Activated T-cell treated with anti-CD3 and anti-CD28 coated beads, Interleukin-2, amount 50 U/mL, for 48 hours (primary cell): ENCODE measurements at regions not wholly inside any gene's neighbourhood (a gene's known extent, or its start where the extent isn't known, plus 50 kb on each side); places are given as distances from the start of the nearest gene placed in this dataset.

Source experiments
- DNase-seq, 2 experiments: peaks; one replicate each; pipeline ENCODE4 v3.0.0-alpha.2; 2020

DNA sequence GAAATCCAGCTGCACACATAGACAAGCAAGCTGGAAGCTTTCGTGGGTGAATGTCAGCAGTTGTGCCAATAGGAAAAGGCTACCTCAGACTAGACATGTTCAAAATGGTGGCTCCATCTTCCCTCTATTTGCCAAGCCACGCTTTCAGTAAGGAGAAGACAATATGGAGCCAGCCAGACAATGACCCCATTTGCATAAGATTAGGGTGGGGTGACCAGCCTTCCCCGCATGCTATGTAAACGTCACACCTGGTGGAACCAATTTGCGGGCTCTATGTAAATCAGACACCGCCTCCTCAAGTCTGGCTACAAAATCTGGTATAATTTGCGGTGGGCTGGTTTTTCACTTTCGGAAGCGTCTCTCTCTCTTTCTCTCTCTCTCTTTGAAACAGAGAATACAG is 297.4 kb upstream of the PCDH15 start:
- no peak for DNase-seq

DNA sequence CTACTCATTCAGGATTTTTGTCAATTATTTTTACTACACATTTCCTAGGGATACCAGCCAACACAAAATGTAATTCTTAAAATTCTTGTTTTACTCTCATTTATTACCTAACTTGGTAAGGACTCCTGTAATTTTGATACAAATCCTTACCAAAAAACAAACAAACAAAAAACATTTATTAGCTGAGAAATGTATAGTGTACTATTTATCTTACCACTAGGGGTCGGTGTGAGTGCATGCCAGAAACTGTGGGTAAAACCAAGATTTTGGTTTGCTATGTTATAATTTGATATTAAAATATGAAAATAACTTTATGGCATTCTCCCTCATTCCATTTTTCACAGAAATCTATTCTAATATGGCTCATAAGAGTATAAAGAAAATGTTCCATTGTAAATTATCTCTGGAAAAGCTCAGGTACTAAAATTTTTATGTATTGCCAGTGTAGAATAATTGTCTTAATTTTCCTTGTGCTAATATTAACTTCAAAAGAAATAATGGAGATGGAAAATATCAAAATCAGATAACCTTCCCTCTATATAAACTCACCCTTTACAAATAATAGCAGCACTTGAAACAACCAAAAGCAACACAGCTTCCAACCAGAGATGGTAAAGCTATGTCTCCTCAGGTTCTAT is 290.8 kb upstream of the PCDH15 start:
- DNase-seq, result no peak

DNA sequence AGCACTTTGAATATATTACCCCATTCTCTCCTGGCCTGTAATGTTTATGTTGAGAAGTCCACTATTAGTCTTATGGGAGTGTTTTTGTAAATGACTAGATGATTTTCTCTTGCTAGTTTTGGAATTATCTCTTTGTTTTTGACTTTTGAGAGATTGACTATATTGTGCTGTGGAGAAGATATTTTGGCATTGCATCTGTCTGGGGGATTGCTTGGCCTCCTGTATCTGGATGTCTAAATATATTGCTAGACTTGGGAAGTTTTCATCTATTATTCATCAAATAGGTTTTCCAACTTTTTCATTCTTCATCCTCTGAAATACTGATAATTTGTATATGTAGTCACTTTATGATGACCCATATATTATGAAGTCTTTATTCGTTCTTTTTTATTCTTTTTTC is 277.1 kb upstream of the PCDH15 start:
- no peak for DNase-seq

DNA sequence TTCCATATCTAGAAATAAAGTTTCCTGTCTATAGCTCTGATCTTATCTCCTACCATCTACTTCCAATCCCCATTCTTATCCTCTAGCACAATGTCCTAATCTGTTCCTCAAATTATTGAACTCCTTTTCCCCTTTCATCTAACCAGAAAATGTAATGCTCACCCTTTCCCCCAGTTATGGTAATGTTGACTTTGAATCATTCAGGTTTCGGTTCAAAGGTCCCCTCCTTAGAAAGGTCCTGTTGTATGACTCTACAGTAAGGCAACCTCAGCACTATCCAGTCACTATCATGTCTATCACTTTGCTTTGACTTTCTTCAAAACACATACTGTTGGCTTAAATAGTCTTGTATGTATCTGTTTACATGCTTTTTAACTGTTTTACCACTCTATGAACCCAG is 264.2 kb upstream of the PCDH15 start:
- DNase-seq, result no peak

DNA sequence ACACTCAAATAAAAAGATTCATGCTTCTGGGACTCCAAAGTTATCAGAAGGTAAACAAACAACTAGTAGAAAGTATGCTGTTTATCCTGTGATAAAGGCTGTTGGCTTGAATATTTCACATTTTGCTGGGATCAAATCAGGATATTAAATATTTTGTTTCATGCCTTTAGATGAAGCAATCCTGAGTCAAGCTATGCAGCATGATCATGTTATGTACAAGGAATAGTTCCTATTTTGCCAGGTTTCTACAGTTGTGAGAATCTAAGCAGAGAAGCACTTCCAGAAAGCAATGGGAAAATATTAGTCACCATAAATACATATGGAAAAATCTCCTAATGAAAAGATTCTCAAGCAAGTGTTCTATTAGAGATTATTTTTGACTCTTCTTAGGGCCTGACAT is 262.8 kb upstream of the PCDH15 start:
- DNase-seq, result no peak

DNA sequence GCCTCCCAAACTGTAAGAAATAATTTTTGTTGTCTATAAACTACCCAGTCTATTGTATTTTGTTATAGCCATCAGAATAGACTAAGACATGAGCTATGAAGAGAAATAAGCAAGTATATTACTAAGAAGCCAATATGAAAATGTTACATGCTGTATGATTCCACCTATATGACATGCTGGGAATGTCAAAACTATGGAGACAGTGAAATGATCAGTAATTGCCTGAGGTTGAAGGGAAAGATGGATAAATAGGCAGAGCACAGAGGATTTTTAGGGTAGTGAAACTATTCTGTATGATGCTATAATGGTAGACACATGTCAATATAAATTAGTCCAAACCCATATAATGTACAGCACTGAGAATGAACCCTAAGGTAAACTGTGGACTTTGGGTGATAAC is 261.3 kb upstream of the PCDH15 start:
- no peak for DNase-seq

DNA sequence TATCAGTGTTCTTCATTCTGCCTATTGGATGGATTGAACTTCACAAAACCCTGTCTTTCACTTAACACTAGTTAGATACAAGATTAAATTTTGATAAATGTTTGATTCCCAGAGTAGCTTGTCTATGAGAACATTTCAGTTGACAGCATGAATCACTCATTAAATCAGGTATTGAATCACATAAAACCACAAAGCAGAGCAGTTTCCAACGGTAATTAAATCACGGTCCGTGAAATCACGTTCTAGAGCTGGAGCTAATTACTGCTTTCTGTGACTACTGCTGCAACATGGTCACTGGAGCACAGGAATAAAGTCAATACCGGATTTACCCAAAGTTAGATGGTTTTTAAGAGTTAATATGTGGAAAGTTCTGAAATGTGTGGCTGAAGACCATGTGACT is 257.8 kb upstream of the PCDH15 start:
- no peak for DNase-seq

DNA sequence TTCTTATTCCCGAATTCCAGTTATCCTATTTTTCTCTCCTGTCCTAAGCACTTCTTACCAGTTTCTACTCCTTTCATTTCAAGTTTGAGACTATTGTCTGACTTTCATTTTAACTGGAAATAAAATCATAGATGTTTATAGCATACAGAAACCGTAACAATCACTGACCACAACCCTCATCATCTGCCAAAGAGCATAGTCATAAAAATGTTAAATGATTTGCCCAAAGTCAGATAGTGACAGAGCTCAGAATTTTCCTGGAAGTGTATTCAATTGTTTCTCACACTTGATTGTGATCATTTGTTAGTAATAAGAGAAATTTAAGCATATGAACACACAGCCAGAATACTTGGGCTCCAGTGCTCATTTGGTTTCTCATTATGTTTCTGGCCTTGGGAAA is 250.5 kb upstream of the PCDH15 start:
- no peak for DNase-seq

DNA sequence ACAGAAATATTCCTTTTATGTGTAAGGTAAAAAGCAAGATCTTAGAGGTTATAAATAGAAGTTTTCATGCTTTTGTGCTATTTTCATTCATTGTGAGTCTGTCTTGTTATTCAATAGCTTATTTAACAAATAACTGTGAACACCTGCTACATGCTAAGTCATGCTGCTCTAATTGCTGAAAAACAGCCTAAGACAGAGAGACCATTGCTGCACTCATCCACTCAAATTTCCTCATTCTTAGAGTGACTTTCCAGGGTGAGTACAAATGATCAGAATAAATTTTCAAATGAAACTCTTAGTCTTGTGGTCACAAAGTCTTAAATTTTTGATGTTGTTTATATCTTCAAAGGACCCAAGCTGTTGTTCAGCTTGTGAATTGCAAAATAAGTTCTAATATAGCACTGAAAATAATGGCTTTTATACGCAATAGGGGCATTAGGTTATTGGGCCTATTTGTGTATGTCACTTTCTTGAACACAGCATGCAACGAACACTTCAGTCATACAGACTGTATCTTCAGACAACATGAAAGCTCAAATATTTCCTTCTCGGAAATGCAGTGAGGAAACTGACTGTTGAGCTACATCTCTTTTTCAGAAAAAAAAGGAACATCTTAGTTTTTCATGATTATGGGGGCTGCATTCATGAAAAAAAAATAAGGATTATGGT is 247.9 kb upstream of the PCDH15 start:
- no peak for DNase-seq

DNA sequence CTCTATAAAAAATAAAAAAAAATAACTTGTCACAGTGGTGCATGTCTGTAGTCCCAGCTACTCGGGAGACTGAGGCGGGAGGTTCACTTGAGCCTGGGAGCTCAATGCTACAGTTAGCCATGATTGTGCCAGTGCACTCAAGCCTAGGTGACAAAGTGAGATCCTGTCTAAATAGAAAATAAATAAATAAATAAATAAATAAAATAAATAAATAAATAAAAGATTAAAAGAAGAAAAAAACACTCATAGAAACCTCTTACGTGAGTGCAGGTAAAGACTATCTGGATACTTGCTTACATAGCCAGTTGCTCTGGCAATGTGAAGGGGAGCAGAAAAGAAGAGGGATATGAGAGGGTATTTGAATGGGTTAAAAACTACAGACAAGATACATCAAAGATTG is 242.5 kb upstream of the PCDH15 start:
- DNase-seq, result no peak

DNA sequence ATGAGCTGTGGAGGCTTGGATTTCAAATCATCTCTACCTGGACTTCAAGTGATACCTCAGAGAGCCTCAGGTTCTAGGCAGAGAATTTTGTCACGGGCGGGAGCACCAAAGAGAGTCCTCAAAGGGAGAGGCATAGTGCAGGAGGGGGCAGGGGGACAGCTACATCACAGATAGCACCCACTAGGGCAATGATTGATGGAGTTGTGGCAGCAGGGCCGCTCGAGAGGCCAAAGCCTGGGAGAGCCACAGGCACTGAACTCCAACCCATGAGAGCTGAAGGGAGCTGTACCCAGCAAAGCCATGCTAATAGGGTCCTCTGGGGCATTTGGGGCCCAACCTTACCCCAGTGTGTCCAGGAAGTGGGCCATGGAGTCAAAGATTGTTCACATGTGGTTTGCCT is 232.0 kb upstream of the PCDH15 start:
- no peak for DNase-seq

DNA sequence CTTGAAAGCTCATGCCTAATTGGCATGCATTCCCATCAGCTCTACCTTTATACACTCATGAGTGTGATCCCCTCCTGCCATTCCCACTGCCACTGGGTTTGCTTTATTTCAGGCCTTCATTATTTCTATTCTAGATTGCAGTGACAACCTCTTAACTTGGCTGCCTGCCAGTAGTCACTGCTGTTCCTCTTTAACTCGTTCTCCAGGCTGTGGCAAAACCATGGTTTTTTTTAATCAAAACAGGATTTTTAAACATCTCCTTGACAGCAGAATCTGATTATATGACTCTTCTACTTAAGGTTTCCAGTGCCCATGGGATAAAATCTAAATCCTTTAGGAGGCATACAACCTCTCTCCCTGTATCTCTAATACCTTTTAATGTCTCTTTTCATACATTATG is 223.7 kb upstream of the PCDH15 start:
- DNase-seq, result no peak

DNA sequence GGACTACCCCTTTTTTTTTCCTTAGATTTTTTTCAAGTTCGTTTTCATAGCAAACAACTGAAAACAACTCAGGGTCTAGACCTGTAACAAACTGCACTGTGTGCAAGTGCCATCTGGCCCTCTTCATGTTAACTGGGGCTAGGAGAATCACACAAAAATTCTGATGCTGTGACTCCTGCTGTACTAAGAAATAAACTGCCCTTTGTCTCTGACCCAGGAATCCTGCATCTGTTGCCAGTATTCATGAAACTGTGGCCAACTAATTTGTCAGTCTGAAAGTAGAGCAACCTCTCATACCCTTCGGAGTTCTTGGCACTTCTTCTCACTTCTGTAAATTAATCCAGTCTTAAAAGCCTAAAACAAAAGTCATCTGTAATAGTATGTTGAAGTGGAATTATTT is 218.4 kb upstream of the PCDH15 start:
- DNase-seq, result no peak

DNA sequence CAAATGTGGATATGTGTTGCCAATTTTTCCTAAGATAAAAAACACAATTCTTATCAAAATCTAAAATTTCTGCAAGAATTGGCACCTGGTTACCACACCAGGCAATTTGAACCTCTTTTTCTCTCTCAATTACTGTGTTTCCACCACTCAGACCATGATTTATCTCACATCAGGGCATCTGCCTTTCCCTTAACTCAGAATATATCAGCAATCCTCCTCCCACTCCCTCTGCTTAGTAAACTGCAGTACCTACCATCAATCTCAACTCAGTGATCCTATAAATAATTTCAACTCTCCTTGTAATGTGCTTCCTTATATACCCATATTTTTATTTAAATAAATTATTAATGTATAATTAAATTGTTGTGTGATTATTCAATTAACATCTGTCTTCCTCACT is 212.3 kb upstream of the PCDH15 start:
- DNase-seq, result no peak

DNA sequence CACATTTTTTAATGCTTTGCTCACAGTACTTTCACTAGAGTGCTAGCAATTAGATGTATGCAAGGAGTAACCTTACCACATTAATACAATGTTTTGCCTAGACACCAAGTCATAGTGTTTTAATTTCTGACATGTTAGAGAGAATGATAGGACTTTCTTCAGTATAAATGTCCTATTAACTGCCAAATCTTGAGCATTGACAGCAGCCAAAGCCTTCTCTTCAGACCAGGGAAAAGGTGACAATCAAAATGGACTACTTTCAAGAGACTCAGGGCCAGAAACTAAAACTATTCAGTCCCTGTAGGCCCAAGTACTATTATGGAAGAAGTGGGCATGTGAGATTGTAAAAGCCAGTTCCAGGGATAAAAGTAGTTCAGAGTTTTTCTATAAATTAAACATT is 201.4 kb upstream of the PCDH15 start:
- no peak for DNase-seq

DNA sequence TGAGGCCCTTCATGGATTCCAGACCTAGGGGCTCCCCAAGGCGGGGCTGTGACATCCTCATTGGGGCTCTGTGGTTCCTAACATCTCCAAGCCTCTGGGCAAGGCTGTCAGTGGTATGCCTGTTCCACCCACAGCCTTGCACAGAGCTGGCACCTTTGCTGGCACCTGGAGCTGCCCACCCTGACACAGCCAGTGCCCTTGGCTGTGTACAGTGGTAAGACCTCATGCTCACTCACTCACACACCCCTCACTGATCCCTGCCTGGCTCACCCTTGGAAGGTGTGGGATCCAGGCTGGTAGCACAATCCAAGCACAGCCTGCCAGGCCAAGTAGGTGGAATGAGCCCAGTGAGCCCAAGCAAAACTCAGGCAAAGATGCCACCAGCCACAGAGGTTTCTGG is 200.4 kb upstream of the PCDH15 start:
- no peak for DNase-seq

DNA sequence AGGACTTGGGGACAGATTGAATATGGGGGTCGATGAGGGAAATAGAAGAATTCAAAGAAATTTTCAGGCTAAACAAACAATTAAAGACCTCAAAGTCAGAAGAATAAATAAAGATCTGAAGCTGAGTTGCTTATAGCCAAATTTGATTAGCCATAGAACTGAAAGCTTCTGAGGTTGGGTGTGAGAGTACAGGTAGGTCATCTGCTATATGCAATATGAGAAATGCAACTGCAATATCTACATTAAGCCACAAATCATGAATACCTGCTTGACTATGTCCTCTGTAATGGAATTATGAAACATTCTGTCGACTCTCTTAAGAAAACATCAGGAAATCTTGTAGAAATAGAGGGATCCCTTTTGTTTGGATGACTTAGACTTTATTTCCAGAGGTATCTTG is 192.1 kb upstream of the PCDH15 start:
- no peak for DNase-seq

DNA sequence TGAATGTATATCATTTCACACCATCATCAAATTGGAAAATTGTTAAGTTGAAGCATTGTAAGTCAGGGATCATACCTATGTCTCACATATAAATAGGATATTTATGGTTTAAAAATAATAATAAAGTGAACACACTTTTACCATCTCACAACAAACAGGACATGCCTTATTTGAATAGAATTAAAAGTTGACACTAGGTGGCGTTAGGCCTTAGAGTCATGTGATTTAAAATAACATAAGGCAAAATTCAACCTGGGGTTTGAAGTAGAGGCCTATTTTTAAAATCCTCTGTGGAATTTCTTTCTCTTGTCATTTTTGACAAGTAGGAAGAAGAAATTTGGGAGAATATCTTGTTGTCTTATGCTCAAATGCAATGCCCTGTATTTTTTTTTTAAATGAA is 184.7 kb upstream of the PCDH15 start:
- DNase-seq, result no peak

DNA sequence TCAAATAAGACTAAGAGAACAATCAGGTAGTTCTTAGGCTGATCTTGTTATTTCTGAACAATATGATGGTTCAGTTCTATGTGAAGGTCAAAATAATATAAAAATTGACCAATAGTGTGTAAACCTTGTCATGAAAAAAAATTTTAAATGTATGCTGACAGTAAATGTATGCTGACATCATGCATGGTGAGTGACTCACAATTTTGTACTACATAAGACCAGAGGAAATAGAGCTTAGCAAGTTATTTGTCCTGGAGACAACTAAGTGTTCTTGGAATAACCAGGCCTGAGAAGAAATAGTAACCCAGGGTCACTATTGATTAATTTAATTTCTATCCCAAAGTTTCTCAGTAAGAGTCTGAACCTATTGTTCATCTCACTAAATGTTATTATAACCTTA is 182.2 kb upstream of the PCDH15 start:
- no peak for DNase-seq

DNA sequence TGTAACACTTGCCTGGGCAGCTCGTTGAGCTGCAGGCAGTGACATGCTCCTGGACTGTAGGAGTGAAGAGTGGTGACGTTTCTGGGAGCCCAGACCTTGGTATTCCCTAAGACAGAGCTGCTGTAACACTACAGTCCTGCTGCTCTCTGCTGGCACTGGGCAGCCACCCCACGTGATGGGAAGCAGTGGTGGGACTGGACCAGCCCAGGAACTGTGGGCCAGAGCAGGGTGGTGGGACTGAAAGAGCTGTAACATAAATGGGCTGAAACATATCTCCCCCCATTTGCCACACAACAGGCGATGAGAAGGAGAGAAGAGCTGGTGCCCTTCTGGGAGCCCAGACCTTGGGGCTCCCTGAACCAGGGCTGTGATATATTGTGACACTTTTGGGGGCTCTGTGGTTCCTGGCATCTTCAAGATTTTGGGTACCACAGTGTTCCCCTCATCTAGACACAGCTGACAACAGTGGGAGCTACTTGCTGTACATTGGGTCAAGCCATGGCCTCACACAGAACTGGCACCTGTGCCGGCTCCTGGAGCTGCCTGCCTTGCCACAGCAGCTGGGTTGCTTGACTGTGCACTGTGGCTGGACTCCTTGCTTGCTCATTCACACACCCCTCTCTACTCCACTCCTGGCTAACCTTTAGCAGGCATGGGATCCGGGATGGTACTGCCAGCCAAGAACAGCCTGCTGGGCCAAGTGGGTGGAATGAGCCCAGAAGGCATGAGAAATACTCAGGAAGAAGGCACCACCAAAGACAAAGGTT is 161.3 kb upstream of the PCDH15 start:
- no peak for DNase-seq

DNA sequence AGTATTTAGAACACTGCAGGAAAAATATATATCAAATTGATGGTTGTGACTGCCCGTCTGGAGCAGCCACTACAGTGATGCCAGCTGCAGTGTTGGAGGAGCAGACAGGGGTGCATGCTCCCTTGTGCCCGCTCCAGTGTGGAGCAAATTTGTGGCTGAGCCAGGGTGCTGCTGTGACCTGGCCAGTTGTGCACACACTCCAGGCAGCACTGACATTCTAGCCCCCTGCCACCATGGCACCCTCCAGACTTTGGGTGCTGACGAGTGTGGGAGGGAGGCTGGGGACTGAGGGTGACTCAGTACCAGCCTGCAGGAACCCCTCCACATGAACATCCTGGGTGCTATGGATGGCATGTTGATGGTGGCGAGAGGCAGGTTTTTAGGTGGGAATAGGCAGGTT is 160.0 kb upstream of the PCDH15 start:
- DNase-seq, result no peak

DNA sequence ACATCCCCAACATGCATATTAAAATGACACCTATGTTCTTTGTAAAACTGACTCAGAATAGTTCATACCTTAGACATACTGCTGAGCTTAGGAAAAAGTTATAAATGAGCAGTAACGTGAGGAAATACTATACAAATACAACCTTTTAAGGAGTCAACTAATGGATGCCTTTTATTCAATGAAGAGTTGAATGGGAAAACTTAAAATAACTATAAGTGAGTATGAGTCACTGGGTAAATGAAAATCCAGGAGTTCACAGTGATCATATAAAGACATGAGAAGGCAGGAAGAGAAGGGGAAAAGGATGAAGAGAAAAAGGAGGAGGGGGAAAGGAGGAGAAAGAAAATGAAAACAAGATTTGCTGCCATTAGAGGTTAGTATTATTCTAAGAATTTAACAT is 157.8 kb upstream of the PCDH15 start:
- no peak for DNase-seq

DNA sequence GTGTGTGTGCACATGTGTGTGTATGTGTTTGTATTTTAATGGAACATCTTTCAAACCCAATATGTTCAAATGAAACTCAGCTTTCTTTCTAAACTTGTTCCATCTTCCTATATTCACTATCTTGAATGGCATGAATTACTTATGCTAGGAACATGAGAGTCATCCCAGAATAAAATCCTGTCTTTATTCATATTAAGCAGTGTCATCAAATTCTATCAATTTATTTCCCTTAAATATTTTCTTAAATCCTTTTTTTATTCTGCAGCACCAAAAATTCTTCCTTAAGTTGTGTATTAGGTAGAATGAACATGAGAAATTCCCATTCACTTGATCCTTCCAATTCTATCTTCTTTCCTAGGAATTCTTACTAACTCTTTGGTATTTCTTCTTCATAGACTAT is 146.6 kb upstream of the PCDH15 start:
- no peak for DNase-seq

DNA sequence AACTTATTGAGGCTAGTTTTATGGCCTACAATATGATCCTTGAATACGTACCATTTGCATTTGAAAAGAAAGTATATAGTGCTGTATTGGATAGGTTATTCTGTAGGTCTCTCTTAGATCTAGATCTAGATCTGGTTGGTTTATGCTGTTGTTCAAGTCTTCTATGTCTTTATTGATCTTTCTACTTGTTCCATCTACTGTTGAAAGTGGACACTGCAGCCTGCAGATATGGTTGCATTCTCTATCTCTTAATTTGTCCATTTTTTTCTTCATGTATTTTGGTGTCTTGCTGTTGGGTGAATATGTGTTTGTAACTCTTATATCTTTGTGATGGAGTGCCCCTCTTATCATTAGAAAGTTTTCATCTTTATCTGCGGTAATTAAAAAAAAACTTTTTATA is 139.4 kb upstream of the PCDH15 start:
- DNase-seq, result no peak

DNA sequence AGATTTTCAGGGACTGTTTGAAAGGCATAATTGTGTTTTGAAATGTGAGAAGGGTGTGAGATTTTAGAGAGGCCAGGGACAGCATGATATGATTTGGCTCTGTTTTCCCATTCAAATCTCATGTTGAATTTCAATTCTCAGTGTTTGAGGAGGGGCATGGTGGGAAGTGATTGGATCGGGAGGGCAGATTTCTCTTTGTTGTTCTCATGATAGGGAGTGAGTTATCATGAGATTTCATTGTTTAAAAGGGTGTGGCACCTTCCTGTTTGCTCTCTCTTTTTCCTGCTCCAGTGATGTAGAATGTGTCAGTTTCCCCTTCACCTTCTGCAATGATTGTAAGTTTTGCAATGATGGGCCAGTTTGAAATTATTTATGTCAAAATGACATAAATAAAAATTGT is 113.0 kb upstream of the PCDH15 start:
- DNase-seq, result no peak
